Heart right ventricle (tissue), 16 donors: ENCODE measurements at regions not wholly inside any gene's neighbourhood (a gene's known extent, or its start where the extent isn't known, plus 50 kb on each side); places are given as distances from the start of the nearest gene placed in this dataset.

Experiments used
- ATAC-seq, 8 donors: fragments of 200-7000 bp; cut with Tn5 transposase; one replicate each; pipeline ENCODE4 v1.9.1; 2020; ENCODE audit warnings: mild to moderate bottlenecking in 8 of 8, moderate library complexity in 8 of 8, moderate number of reproducible peaks in 1 of 8
- DNase-seq, 2 donors: peaks; one replicate each; pipeline ENCODE4 v3.0.0-alpha.2; 2020
- H3K27ac ChIP-seq, 10 donors: fragments of 200-600 bp; sonication (generic) in 2 of 10; one replicate each; pipeline versions ENCODE4 v1.5.0 to v1.8.0; 2020 to 2022; ENCODE audit warnings: mild to moderate bottlenecking in 3 of 10
- H3K27me3 ChIP-seq, 7 donors: fragments of 200-600 bp; one replicate each; pipeline ENCODE4 v1.8.0; 2021 to 2022; ENCODE audit warnings: mild to moderate bottlenecking in 2 of 7
- H3K36me3 ChIP-seq, 9 donors: fragments of 200-600 bp; sonication (generic) in 1 of 9; one replicate each; pipeline versions ENCODE4 v1.5.0 to v1.8.0; 2020 to 2022; ENCODE audit warnings: mild to moderate bottlenecking in 2 of 9
- H3K4me1 ChIP-seq, 9 donors: fragments of 200-600 bp; sonication (generic) in 1 of 9; one replicate each; pipeline versions ENCODE4 v1.5.0 to v1.8.0; 2020 to 2022; ENCODE audit warnings: mild to moderate bottlenecking in 4 of 9
- H3K4me3 ChIP-seq, 10 donors: fragments of 200-600 bp; sonication (generic) in 2 of 10; one replicate each; pipeline versions ENCODE4 v1.5.0 to v1.8.0; 2020 to 2022; ENCODE audit warnings: mild to moderate bottlenecking in 7 of 10, moderate library complexity in 2 of 10
- H3K9me3 ChIP-seq, 11 donors: fragments of 200-600 bp in 10 of 11; sonication (generic) in 2 of 11; one replicate each; pipeline versions ENCODE4 v1.5.0 to v1.8.0; 2013 to 2022; ENCODE audit warnings: mild to moderate bottlenecking in 2 of 11, control low read depth in 1 of 11, moderate library complexity in 1 of 11
- CTCF ChIP-seq, 9 donors: fragments of 200-600 bp; sonication (generic) in 2 of 9; IDR thresholded peaks; one replicate each; pipeline versions ENCODE4 v1.5.0 to v1.8.0; 2021 to 2022; ENCODE audit warnings: antibody characterized with exemption in 9 of 9, mild to moderate bottlenecking in 5 of 9, moderate library complexity in 1 of 9
- WGBS, 2 donors: extraction: QIAGEN DNeasy Blood & Tissue Kit; methylation state at CpG; one replicate each; pipeline ENCODE4 v1.1.7; 2013; ENCODE audit warnings: inconsistent platforms in 1 of 2; 5-methylcytosine and 5-hydroxymethylcytosine counted together
- intact Hi-C, 10 donors: fragments of 100-400 bp; cut with DNase I; formaldehyde crosslinking; loops; one replicate each; pipeline versions ENCODE4 v1.11.1 to v1.14.2; 2022
- donor health status: Arrhythmogenic right ventricular cardiomyopathy.
- donor health status: ischemic (EF 13 %, LVEDD 7.1; RV severe dilation, severe dysfunction).
- donor health status: healthy with polysubstance abuse.
- donor health status: DM: no; HTN: yes; CAD: no.
- donor health status: DM: no; HTN: no; CAD: no.
- donor health status: ischemic (EF 25% LVEDD 6.9; RV normal size, moderate dysfunction).
- donor health status: ischemic (EF 25% LVEDD 5.7; RV mildly dilated, moderate dysfunction).
- donor health status: healthy.
- donor health status: DM: yes; HTN: yes; CAD: no.
- donor health status: Ischemic cardiomyopathy.
- donor health status: ischemic (EF 35%, LVEDD 5.7; RV mildly dilated, moderate dysfunction).
- donor health status: nonischemic (EF 11% LVEDD 7.7; RV severe dilation, severe dysfunction).
- donor health status: DM: yes; HTN: yes; CAD: no.
- donor health status: PGD.
- donor health status: ischemic (EF 29% LVEDD 5.4; RV normal size, mild dysfunction).
- donor health status: nonischemic (EF 23%, LVEDD 6.1; RV moderate dilation, normal function).

GRCh38 chr18:24795129-24795528, 334.7 kb downstream of the HRH4 start:
- H3K4me1 ChIP-seq = no peaks in the 10 kb centered on the region
- 88 to 96% methylated on average over 2 of the region's 2 CpGs for WGBS, 2 donors
- H3K27ac ChIP-seq = no peak overlapping the region
- intact Hi-C loops = no loop called here
- no peak overlapping the region for H3K4me3 ChIP-seq
- DNase-seq (no peak), ATAC-seq (no peak)
- no peaks in the 10 kb centered on the region for H3K27me3 ChIP-seq
- no peaks in the 10 kb centered on the region for H3K9me3 ChIP-seq
- no peaks in the 10 kb centered on the region for H3K36me3 ChIP-seq
- no peak for TF ChIP-seq CTCF (IDR thresholded peaks at IDR 0.05)

- Histone ChIP-seq H3K9me3 (no peaks in the 10 kb centered on the region), H3K4me3 (no peak overlapping the region), H3K27ac (no peak overlapping the region), H3K27me3 (no peaks in the 10 kb centered on the region), H3K36me3 (no peaks in the 10 kb centered on the region), H3K4me1 (no peaks in the 10 kb centered on the region)
- no peak for TF ChIP-seq CTCF (IDR thresholded peaks at IDR 0.05)
- ATAC-seq (no peak), DNase-seq (no peak)
- intact Hi-C loops = no loop called here
- WGBS, 2 donors = 89% methylated on average over 3 of the region's 3 CpGs
These were observed 337.5 kb downstream of the HRH4 start for GRCh38 chr18:24797981-24798380.

- no peaks in the 10 kb centered on the region for H3K27me3 ChIP-seq
- no peak for TF ChIP-seq CTCF (IDR thresholded peaks at IDR 0.05)
- H3K9me3 ChIP-seq = no peaks in the 10 kb centered on the region
- no peaks in the 10 kb centered on the region for H3K4me1 ChIP-seq
- 78 to 82% methylated on average over 1 of the region's 1 CpG for WGBS, 2 donors
- DNase-seq = no peak
- intact Hi-C loops = no loop called here
- no peak for ATAC-seq
- no peak overlapping the region for H3K27ac ChIP-seq
- no peak overlapping the region for H3K4me3 ChIP-seq
- H3K36me3 ChIP-seq = no peaks in the 10 kb centered on the region
These were observed 338.7 kb downstream of the HRH4 start for GRCh38 chr18:24799176-24799575.

- Histone ChIP-seq H3K27me3 (no peaks in the 10 kb centered on the region), H3K4me3 (no peak overlapping the region), H3K36me3 (no peaks in the 10 kb centered on the region), H3K9me3 (no peaks in the 10 kb centered on the region), H3K4me1 (no peaks in the 10 kb centered on the region), H3K27ac (no peak overlapping the region)
- TF ChIP-seq CTCF (IDR thresholded peaks at IDR 0.05) = no peak
- DNase-seq (no peak), ATAC-seq (no peak)
- intact Hi-C loops = no loop called here
- WGBS, 2 donors = 76 to 79% methylated on average over 4 of the region's 4 CpGs
These were observed 339.3 kb downstream of the HRH4 start for GRCh38 chr18:24799720-24800119.

- TF ChIP-seq CTCF (IDR thresholded peaks at IDR 0.05) = no peak
- WGBS, 2 donors = 43 to 98% methylated on average over 1 of the region's 1 CpG
- DNase-seq = no peak
- Histone ChIP-seq H3K36me3 (no peaks in the 10 kb centered on the region), H3K4me3 (no peak overlapping the region), H3K27ac (no peak overlapping the region), H3K27me3 (no peaks in the 10 kb centered on the region), H3K9me3 (no peaks in the 10 kb centered on the region), H3K4me1 (no peaks in the 10 kb centered on the region)
- no peak for ATAC-seq
- intact Hi-C loops = no loop called here
These were observed 340.6 kb downstream of the HRH4 start for GRCh38 chr18:24801001-24801400.
